Right renal cortex interstitium (tissue), 3 donors: ENCODE measurements at regions not wholly inside any gene's neighbourhood (a gene's known extent, or its start where the extent isn't known, plus 50 kb on each side); places are given as distances from the start of the nearest gene placed in this dataset.
"Not testable (repeated sequence)": the region's sequence is repeated elsewhere in the genome, so short reads cannot be mapped to it uniquely, and the experiment has no call there.

ENCODE experiments used
- DNase-seq, 3 donors: peaks; one replicate each; pipeline ENCODE4 v3.0.0-alpha.2; 2013; ENCODE audit warnings: low read depth in 3 of 3, low spot score in 2 of 3

DNA sequence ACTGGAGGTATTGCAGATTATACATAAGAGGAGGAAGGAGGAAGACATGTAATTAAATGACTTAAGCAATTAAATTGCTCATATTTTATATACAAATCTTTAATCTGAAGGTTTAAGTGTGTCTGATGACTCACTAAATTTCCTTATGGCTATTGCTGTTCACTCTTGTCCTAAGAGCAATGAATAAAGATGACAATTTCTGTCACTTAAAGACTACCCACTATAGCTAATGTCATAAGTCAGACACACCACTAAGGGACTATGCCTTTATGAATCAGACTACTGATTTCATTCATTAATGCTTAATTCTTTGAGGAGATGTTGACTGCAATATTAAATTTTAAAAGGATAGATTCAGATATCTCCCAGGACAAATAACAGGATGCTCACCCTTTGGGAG, 1514.7 kb downstream of the PCDH18 start:
- no peak for DNase-seq

DNA sequence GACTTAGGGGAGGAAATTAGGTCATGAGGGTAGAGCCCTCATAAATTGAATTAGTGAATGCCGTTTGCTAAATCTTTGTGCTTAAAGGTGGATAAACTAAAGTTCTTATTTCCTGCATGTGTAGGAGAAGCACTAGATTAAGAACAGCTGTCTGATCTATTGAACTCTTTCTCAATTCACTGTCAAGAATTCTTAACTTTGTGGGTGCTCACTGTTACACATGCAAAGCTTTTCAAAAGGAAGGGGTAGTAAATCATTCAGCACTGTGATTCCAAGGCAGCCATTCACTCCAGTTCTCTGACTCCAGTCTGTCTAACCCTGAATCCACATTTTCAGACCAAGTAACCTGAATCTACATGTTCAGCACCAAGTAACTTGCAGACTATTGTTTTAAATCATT, 1520.1 kb downstream of the PCDH18 start:
- peak in 2 of 3 donors; percentile 16 to 19 for DNase-seq

DNA sequence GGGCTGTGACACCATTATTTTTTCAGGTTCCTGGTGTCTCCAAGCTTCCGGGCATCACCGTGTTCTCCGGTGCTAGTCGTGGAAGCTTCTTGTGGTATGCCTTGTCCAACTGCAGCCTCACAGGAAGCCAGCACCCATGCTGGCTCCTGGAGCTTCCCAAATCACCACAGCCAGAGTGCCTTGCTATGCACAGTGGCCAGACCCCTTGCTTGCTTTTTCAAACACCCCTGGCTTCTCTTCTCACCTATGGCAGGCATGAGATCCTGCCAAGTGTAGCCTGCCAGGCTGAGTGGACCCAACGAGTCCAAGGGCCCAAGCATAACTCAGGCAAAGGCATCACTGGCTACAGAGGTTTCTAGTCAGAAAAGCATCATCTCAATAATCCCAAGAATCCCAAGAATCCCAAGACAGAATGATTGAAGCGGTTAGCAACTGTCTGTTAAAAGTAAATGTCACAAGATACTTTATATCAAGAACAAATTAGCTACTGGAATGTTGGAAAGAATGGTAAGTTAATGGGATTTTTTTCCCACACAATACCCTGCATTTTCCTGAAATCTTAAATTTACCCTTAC, 1522.9 kb downstream of the PCDH18 start:
- no peak for DNase-seq

DNA sequence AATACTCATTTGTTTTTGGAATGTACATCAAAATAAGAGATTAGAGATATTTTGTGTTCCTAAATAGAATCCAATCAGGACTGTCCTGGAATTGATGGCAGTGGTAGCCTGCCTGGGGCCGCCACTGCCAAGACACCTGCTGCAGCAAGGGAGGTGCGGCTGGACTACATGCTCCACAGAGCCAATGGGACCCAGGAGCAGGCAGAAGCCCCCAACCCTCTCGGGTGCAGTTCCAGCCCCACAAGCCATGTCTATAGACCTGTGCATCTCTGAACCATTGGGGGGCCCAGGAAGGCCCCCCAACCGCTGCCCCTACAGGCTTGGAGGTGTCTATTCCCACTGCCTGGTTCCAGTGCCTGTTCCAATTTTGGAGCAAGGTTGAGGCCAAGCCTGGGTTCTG, 1524.3 kb downstream of the PCDH18 start:
- DNase-seq, result no peak

DNA sequence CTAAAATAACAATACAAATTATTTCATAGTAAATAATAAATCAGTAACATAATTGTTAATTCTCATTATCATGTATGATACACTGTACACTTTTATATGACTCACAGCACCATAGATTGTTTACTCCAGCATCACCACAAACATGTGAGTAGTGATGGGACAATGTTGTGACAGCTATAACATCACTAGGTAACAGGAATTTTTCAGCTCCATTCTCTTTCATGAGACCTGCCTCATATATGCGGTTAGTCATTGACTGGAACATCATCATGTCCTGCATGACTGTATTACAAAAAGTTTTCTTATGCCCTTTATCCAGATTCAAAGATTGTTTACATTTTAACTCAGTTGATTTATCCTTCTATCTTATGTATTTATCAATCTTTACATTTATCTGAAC, 1530.0 kb downstream of the PCDH18 start:
- DNase-seq, result no peak

DNA sequence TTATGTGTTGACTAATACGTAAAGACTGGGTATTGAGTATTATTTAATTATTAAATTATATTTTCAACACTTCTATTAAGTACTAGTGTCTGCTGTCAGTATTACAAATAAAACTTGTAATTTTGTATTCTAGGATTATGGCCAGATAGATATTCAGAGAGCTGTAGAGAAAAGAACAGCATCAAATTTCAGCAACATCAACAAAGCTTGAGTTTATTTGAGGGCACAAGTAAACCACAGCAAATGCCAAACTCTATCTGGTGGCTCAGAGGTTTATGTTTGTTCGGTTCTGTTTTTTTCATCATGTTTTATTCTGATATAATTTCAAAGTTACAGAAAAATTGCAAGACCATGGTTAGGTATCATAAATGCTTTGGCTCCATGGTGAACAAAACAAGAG, 1530.5 kb downstream of the PCDH18 start:
- DNase-seq, result no peak

DNA sequence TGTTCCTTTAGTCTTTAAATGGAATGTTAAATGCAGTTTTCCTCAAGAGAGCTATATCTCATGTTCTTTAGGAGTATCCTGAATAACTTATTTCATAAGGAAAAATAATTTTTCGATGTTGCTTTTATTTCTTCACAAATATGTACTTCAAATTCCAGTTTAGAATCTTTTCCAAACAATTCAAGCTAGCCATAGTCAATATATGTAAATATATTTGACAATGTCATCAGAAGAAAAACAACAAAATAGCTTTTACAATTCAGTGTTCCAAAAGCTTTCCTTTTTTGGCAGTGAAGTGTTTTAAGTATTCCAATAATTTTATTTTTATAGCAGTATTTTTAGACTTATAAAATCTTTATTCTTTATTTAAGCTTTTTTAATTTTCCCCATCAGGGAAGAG, 1532.0 kb downstream of the PCDH18 start:
- no peak for DNase-seq

DNA sequence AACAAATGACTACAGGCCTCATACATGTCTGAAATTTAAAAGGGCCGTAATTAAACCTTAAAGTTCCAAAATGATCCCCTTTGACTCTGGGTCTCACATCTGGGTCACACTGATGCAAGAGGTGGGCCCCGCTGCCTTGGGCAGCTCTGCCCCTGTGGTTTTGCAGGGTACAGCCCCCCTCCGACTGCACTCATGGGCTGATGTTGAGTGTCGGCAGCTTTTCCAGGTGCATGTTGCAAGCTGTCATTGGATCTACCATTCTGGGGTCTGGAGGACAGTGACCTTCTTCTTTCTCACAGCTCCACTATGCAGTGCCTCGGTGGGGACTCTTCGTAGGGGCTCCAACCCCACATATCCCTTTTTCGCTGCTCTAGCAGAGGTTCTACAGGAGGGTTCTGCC, 1537.9 kb downstream of the PCDH18 start:
- DNase-seq, result no peak

DNA sequence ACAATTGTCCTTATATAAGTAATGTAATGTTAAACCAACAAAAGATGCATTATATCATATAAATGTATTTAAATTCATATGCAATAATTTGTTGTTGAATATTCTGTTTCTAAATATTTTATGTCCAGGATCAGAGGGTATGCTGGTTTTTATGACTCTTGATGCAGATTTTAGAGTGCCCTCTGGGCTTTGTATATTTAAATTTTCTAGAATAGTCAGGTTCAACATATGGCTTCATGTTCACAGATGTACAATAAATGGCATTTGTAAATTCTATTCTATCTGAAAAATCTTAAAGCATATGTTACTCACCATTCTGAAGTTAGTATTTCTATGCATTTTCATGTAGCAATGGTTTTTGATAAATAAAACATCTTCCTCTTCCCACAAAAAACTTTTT, 1555.4 kb downstream of the PCDH18 start:
- no peak for DNase-seq

DNA sequence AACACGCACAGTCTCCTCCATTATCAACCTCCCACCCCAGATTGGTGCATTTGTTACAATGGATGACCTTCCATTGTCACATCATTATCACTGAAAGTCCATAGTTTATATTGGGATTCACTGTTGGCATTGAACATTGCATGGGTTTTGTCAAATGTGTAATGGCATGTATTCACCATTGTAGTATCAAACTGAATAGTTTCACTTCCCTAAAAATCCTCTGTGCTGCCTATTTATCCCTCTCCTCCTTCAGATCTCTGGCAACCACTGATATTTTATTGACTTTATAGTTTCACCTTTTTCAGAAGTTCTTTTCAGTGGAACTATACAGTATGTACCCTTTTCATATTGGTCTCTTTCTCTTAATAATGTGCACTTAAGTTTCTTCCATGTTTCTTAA, 1565.4 kb downstream of the PCDH18 start:
- DNase-seq, result no peak

DNA sequence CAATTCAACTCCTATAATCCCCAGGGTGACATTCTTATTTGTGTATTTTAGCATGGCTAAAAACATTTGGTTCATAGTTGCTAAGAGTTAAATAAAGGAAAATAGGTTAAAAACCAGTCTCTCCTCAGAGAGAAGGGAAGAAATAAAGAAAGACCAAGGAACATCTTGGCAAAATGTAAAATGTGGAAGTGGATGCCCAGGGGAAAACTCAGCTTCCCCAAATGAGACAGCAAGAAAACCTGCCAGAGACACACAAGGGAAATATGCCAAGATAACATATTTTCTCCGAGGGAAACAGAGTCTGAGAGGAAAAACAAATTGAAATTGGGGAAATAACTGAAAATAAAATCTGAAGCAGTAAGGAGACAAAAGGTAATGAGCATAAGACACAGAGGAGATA, 1569.3 kb downstream of the PCDH18 start:
- DNase-seq, result no peak

DNA sequence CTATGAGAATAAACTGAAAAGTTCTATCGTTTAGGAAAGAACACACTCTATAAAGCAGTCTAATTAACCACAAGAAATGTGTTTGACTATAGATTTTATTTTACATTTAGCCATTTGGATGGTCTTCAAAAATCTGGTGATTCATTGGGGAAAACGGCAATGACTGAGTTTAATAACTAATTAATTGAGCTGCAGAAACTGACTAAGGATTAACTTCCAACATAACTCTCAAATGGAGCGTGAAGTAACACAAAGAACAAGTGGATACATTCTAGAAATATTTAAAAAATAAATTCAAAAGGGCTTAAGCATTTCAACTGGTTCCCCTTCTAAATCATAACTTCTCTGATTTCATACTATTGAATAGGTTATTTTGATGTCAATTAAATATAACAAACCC, 1582.4 kb downstream of the PCDH18 start:
- DNase-seq, result no peak

DNA sequence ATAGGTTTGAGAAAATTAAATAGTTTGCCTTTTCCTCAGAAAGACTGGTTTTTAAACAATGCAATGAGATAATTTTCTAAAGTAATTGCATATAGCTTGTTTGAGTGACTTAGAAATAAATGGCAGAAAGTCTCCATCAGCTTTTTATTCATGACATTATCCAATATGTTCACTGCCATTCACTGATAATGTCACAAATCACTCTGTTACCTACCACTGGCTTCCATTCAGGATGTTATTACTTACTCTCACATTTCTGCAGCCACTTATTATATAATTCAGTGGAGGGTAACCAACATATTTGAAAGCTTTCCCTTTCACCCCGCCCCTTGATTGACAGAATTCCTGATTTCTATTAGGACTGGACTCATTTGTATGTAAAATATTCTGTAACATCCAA, 1583.5 kb downstream of the PCDH18 start:
- DNase-seq, result no peak

DNA sequence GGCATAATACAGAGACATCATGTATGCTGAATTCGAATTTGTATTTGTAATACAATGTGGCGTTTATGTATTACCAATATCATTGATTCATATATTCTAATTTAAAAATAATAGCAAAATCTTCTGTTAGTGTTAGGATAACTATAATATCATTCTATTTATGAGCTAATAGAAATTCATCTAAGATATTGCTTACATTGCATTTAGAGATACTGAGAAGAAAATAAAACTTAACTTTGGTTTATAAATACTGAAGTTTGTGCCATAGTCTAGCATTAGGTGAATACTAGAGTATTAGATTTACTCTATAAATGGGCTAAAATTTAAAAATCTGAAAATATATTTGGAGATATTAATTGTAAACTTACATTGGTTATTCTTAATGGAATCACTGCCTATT, 1590.6 kb downstream of the PCDH18 start:
- no peak for DNase-seq

DNA sequence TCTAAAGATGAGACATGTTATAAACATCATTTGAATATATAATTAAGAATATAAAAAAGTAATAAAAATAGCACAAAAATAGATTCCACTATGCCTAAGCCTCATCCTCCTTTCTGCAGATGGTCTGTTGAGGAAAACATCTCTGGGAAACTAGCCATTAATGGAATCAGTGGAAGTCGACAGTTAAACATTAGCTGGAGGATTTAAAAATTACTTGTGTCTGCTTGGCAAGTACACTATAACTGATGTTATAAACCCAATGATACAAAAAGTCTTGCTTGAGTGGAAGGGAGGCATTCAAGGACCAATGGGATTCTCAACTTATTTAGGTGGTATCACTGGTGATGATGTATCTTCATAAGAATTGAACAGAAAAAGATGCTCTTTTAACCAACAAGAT, 1598.3 kb downstream of the PCDH18 start:
- no peak for DNase-seq

DNA sequence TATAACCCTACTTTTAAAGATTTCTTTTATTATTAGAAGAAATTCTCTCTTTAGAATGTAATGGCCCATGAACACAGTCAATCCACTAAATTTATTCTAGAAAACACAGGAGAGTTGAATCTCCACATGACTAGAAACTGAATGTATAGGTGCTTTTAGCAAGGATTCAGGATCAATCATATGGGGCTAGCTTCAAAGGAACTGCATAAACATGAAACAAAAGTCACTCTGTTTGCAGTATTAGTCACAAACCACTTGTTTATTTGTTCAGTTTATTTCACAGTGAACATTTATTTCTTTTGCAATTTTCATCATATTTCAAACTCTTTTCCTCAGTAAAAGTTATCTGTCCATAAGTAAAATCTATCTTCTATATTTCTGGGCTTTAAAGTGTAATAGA, 1604.6 kb downstream of the PCDH18 start:
- no peak for DNase-seq

DNA sequence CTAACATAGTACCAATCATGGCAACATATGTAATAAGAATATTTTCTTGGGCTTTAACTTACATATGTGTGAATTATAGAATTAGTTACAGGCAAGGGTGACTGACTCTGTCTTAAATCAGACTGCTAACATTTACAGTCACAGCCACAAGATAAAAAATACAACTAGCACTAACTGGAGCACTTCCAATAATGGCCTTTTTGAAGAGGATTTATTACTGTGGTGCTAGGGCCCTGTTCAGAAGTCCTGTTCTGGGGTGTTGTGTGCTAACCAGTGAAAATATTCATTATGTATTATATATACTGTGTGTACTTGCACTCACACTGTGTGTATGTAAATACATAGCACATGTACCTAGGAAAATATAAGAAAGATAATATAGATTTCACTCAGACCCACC, 1611.2 kb downstream of the PCDH18 start:
- DNase-seq, result no peak

DNA sequence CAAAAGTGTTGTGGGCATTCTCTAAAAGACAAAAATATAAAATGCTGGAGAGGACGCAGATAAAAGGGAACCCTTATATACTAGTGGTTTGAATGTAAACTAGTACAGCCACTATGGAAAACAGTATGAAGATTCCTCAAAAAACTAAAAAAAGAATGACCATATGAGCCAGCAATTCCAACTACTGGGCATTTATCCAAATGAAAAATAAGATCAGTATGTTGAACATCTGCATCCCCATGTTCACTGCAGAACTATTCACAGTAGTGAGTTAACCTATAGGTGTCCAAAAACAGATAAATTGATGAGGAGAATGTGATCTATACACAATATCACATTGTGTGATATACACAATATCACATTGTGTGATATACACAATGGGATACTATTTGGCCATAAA, 1615.3 kb downstream of the PCDH18 start:
- no peak for DNase-seq

DNA sequence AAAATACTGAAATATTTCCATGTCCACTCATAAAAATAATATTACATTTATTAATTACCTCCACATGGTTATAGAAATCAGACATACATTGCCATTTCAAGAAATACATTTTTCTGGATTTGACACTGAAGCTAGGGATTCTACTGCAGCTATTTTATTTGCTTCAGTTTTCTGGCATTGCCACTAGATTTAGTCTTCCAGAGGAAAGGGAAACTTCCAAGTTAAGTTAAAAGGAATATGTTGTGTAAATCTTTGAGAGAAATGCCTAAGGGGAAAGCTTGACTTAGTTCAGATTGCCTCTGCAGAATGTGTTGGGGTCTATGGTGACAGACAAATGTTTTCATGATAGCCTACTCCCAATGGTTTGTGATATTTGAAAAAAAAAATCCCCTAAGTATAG, 1631.3 kb downstream of the PCDH18 start:
- DNase-seq, result no peak

DNA sequence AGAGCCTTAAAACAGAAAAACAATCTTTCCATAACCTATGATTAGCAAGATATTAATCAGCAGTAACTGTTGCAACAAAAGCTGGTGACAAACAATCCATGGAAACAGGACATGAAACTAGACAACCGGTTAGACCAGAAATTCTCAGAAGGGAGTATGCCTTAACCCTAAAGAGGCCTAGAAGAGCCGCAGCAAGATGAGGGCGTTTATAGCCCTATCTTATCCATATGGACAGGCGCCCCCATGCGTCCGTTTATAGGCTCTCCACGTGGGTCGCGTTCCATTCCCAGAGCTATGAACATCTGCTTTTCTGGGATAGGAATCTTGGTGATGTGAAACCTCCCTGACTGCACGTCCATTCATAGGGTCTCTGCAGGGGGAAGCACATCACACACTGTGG, 1662.7 kb upstream of the PABPC4L start:
- not testable (repeated sequence) for DNase-seq

DNA sequence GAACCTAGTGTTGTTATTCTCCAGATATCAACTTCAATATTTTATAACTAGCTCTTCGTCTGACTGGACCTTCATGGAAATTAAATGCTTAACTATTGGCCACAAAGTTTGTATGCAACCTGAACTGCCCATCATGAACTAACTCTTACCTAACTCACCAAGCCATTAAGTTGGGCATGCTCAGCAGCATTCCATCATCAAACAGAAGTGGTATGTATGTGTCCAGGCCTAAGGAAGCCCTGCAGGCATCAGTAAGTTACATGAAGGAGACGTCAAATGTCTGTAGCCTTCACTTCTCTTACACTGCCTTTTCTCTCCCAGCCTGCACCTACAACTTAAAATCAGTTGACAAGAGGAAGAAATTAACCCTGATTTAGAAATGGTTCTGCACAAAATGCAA, 1639.2 kb upstream of the PABPC4L start:
- no peak for DNase-seq

DNA sequence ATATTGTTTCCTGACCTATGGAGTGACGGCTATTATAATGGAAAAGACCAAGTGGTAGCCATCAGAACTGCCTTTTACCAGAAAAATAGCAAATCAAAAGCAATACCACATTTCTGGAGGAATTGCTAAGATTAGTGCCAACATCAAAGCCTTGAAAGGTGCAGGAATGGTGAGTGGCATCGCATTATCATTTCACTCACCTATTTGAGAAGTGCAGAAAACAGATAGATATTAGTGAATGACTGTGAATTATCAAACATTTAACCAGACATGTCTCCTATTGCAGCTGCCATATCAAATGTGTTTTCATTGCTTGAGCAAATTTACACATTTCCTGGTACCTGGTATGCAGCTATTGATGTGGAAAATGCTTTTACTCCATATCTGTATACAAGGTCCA, 1638.1 kb upstream of the PABPC4L start:
- no peak for DNase-seq

DNA sequence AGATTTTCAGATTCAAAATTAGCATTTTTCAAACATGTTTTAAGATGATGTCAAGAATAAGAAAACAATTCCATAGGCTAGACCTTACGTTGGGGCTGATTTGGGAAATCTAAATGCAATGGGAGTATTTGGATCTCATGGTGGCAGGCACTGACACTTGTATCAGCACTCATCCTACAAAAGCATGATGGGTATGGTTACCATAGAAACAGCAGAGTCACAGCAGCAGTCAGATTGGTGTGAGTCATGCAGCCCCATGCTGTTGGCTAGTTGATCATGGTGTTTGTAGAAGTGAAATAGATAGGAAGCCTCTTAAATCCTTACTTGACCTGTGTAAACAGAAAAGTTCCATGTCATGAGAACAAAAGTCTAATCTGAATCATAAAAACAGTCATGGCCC, 1637.3 kb upstream of the PABPC4L start:
- DNase-seq, result no peak

DNA sequence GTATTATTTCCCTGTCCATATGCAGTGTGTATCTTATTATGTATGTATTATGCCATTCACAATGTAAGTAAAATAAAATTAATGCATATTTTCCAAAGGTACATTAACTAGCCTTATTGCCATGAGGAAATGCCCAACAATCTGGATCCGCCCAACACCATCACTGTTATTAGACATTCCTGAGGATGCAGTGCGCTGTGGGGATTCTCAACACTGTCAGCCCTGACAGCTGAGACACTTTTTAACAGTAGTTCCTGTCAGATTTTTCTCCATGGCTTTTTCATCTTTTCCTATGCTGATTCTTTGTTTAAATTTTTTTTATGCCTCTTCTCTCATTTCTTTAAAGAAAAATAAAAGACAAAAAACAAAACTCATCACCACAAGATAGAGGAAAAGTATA, 1632.9 kb upstream of the PABPC4L start:
- no peak for DNase-seq
